Peyer's patch (tissue), 4 donors: ENCODE measurements at regions not wholly inside any gene's neighbourhood (a gene's known extent, or its start where the extent isn't known, plus 50 kb on each side); places are given as distances from the start of the nearest gene placed in this dataset.

Experiments
- DNase-seq, 3 donors: peaks; one replicate each; pipeline ENCODE4 v3.0.0-alpha.2; 2017 to 2019
- H3K27ac ChIP-seq, 4 donors: fragments of 200-600 bp; sonication (generic); one replicate each; pipeline ENCODE4 v1.5.1; 2016 to 2019
- H3K27me3 ChIP-seq, 2 donors: fragments of 200-600 bp; sonication (generic); one replicate each; pipeline ENCODE4 v1.5.1; 2019
- H3K36me3 ChIP-seq, 3 donors: fragments of 200-600 bp; sonication (generic); one replicate each; pipeline ENCODE4 v1.5.1; 2016 to 2019
- H3K4me1 ChIP-seq, 4 donors: fragments of 200-600 bp; sonication (generic); one replicate each; pipeline ENCODE4 v1.5.1; 2016 to 2019
- H3K4me3 ChIP-seq, 4 donors: fragments of 200-600 bp; sonication (generic); 1 replicate in 3 of 4; 2 replicates in 1 of 4; pipeline ENCODE4 v1.5.1; 2016 to 2019; ENCODE audit warnings: mild to moderate bottlenecking in 1 of 4
- H3K9me3 ChIP-seq, 4 donors: fragments of 200-600 bp; sonication (generic); one replicate each; pipeline ENCODE4 v1.5.1; 2016 to 2019; ENCODE audit warnings: mild to moderate bottlenecking in 1 of 4
- CTCF ChIP-seq, 6 experiments: fragments of 450-650 bp in 4 of 6; fragments of 200-600 bp in 2 of 6; sonication (generic) in 1 of 6; IDR thresholded peaks; one replicate each; pipeline ENCODE4 v1.5.1; 2017 to 2019; ENCODE audit warnings: antibody characterized with exemption in 6 of 6, mild to moderate bottlenecking in 3 of 6, moderate library complexity in 1 of 6
- POLR2A ChIP-seq, 2 donors: fragments of 450-650 bp; IDR thresholded peaks; one replicate each; pipeline ENCODE4 v1.5.1; 2017; ENCODE audit warnings: antibody characterized with exemption in 2 of 2, mild to moderate bottlenecking in 2 of 2, moderate library complexity in 2 of 2

DNA sequence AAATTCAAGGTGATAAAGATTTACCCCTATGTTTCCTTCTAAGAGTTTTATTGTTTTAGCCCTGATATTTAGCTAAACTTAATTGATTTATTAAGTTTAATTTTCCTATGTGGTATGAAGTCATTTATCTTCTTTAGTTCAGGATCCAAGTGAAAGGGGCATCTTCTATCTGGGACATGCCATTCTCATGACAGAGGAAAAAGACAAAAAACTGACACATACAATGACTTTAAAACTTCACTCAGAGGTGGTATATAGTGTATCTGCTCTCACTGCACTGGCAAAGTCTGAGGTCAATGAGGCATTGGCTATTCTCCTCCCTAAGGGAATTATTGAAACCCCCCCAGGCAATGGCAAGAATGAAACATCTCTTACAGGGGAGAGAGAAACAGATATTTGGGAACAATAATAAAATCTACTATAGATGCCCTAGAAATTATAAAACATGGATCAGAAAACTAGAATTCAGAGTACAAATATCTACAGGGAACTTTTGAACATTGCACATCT, 237.4 kb downstream of the MYCN start:
- DNase-seq = no peak
- no peak overlapping the region for H3K4me3 ChIP-seq
- H3K4me1 ChIP-seq = no peaks in the 10 kb centered on the region
- H3K27me3 ChIP-seq = no peaks in the 10 kb centered on the region
- no peak overlapping the region for H3K27ac ChIP-seq
- TF ChIP-seq POLR2A (IDR thresholded peaks at IDR 0.05) = no peak
- no peak for TF ChIP-seq CTCF (IDR thresholded peaks at IDR 0.05)
- H3K36me3 ChIP-seq = no peaks in the 10 kb centered on the region
- H3K9me3 ChIP-seq = no peaks in the 10 kb centered on the region

- TF ChIP-seq POLR2A (IDR thresholded peaks at IDR 0.05) = no peak
- no peak for TF ChIP-seq CTCF (IDR thresholded peaks at IDR 0.05)
- Histone ChIP-seq H3K4me1 (no peaks in the 10 kb centered on the region), H3K36me3 (no peaks in the 10 kb centered on the region), H3K9me3 (no peaks in the 10 kb centered on the region), H3K27ac (no peak overlapping the region), H3K4me3 (no peak overlapping the region), H3K27me3 (no peaks in the 10 kb centered on the region)
- no peak for DNase-seq
Observed at GRCh38 chr2:16176971-16177480, 236.7 kb downstream of the MYCN start.

GRCh38 chr2:16175247-16175825, 235.0 kb downstream of the MYCN start:
- TF ChIP-seq POLR2A (IDR thresholded peaks at IDR 0.05) = no peak
- no peak overlapping the region for H3K27ac ChIP-seq
- H3K4me1 ChIP-seq = no peaks in the 10 kb centered on the region
- DNase-seq = no peak
- no peaks in the 10 kb centered on the region for H3K27me3 ChIP-seq
- H3K4me3 ChIP-seq = no peak overlapping the region
- H3K36me3 ChIP-seq = no peaks in the 10 kb centered on the region
- no peaks in the 10 kb centered on the region for H3K9me3 ChIP-seq

GRCh38 chr2:16174693-16175045, 234.3 kb downstream of the MYCN start:
- DNase-seq = no peak
- Histone ChIP-seq H3K4me3 (no peak overlapping the region), H3K27ac (no peak overlapping the region), H3K4me1 (no peaks in the 10 kb centered on the region), H3K27me3 (no peaks in the 10 kb centered on the region), H3K9me3 (no peaks in the 10 kb centered on the region), H3K36me3 (no peaks in the 10 kb centered on the region)
- TF ChIP-seq CTCF (IDR thresholded peaks at IDR 0.05) (no peak), POLR2A (IDR thresholded peaks at IDR 0.05) (no peak)

DNA sequence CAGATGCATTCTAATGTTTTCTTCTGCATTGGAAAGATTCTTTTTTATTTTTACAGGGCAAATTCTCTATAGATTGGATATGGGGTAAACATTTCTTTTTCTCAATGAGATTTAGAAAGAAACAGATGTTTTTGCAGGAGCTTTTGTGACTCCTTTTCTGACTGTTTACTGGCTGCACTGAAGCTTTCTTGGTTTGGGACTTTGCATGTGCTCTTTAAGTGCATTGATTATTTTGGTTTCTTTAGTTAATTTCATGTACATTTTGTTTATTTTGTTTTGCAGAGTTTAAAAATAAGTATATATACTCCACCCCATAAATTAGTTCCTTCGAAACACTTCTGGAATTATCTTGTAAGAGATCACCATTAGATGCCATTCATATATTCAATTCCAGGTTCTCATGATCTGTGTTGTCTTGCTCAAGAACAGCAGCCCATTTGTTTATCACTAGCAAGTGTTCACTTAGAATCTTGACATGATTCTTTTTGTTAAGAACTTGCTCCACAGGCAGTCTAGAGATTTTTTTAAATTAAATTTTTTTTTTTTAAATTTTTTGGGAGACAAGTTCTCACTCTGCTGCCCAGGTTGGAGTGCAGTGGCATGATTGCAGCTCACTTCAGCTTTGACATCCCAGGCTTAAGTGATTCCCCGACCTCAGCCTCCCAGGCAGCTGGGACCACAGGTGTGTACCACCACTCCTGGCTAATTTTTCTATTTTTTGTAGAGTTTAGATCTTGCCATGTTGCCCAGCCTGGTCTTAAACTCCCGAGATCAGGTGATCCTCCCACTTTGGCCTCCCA, 233.7 kb downstream of the MYCN start:
- Histone ChIP-seq H3K4me1 (no peaks in the 10 kb centered on the region), H3K27me3 (no peaks in the 10 kb centered on the region), H3K9me3 (no peaks in the 10 kb centered on the region), H3K36me3 (no peaks in the 10 kb centered on the region), H3K4me3 (no peak overlapping the region), H3K27ac (no peak overlapping the region)
- TF ChIP-seq CTCF (IDR thresholded peaks at IDR 0.05) (no peak), POLR2A (IDR thresholded peaks at IDR 0.05) (no peak)
- DNase-seq = no peak
